CD4-positive, alpha-beta T cell (primary cell): ENCODE measurements at regions not wholly inside any gene's neighbourhood (a gene's known extent, or its start where the extent isn't known, plus 50 kb on each side); places are given as distances from the start of the nearest gene placed in this dataset.
"Not testable (repeated sequence)": the region's sequence is repeated elsewhere in the genome, so short reads cannot be mapped to it uniquely, and the experiment has no call there.

Source experiments
- ATAC-seq: fragments of 200-7000 bp; cut with Tn5 transposase; one replicate; pipeline ENCODE4 v1.10.0; 2022; ENCODE audit warnings: mild to moderate bottlenecking; ENCODE audit not compliant: poor library complexity
- CTCF ChIA-PET: fragments of 350-600 bp; sonication (Branson Sonifier 250); formaldehyde crosslinking; loops from one replicate; lab custom pipeline; 2021; ENCODE audit warnings: antibody characterized with exemption, inconsistent platforms; lab: Charles Lee
- POLR2A ChIA-PET: fragments of 350-600 bp; sonication (Branson Sonifier 250); formaldehyde crosslinking; loops from one replicate; lab custom pipeline; 2021; ENCODE audit warnings: antibody characterized with exemption, inconsistent platforms; lab: Charles Lee
- DNase-seq, 14 experiments: peaks; one replicate each; pipeline ENCODE4 v3.0.0-alpha.2; 2013 to 2020; ENCODE audit warnings: mixed read lengths in 2 of 14
- H3K27ac ChIP-seq, 2 donors: one replicate each; pipeline versions ENCODE4 v1.5.1 to v1.7.0; 2013; ENCODE audit warnings: low read length in 2 of 2, low read depth in 1 of 2, mild to moderate bottlenecking in 1 of 2
- H3K27me3 ChIP-seq, 2 experiments: 1 replicate in 1 of 2; 2 replicates in 1 of 2; pipeline versions ENCODE4 v1.6.1 to v1.7.0; 2013; ENCODE audit warnings: low read length in 2 of 2, control low read depth in 1 of 2, mild to moderate bottlenecking in 1 of 2, moderate library complexity in 1 of 2; ENCODE audit not compliant: insufficient read depth in 2 of 2, control insufficient read depth in 1 of 2
- H3K36me3 ChIP-seq: one replicate; pipeline ENCODE4 v1.6.1; 2013; ENCODE audit warnings: low read length, control low read depth; ENCODE audit not compliant: insufficient read depth
- H3K4me1 ChIP-seq: one replicate; pipeline ENCODE4 v1.6.1; 2013; ENCODE audit warnings: low read length, control low read depth; ENCODE audit not compliant: insufficient read depth
- H3K4me3 ChIP-seq: one replicate; pipeline ENCODE4 v1.5.1; 2013; ENCODE audit warnings: mild to moderate bottlenecking, low read length, moderate library complexity
- H3K9me3 ChIP-seq, 2 experiments: 1 replicate in 1 of 2; 2 replicates in 1 of 2; pipeline versions ENCODE4 v1.6.1 to v1.7.0; 2013; ENCODE audit warnings: low read length in 2 of 2, mild to moderate bottlenecking in 2 of 2, control low read depth in 1 of 2, moderate library complexity in 1 of 2; ENCODE audit not compliant: control insufficient read depth in 1 of 2, insufficient read depth in 1 of 2
- H3K27ac Mint-ChIP-seq: one replicate; pipeline ENCODE4 v1.8.0; 2020; ENCODE audit warnings: mixed read lengths
- H3K27me3 Mint-ChIP-seq: one replicate; pipeline ENCODE4 v1.8.0; 2021; ENCODE audit warnings: mixed read lengths
- H3K36me3 Mint-ChIP-seq: one replicate; pipeline ENCODE4 v1.8.0; 2021; ENCODE audit warnings: low read depth, mixed read lengths
- H3K4me1 Mint-ChIP-seq: one replicate; pipeline ENCODE4 v1.8.0; 2021; ENCODE audit warnings: low read depth, mixed read lengths
- H3K4me3 Mint-ChIP-seq: one replicate; pipeline ENCODE4 v1.8.0; 2020; ENCODE audit warnings: mild to moderate bottlenecking, mixed read lengths
- H3K9me3 Mint-ChIP-seq: one replicate; pipeline ENCODE4 v1.8.0; 2020; ENCODE audit warnings: mixed read lengths
- intact Hi-C, 2 experiments: fragments of 100-400 bp; cut with DNase I in 1 of 2; cut with micrococcal nuclease in 1 of 2; formaldehyde crosslinking; loops; one replicate each; pipeline versions ENCODE4 v1.15.1 to v1.9.0; 2023 to 2025; cut with DNase I, micrococcal nuclease
- TF ChIP-seq, protein P1 (sequence below): fragments of 200-600 bp; IDR thresholded peaks from one replicate; pipeline ENCODE4 v1.8.0; 2022; ENCODE audit warnings: antibody characterized with exemption, mild to moderate bottlenecking

DNA sequence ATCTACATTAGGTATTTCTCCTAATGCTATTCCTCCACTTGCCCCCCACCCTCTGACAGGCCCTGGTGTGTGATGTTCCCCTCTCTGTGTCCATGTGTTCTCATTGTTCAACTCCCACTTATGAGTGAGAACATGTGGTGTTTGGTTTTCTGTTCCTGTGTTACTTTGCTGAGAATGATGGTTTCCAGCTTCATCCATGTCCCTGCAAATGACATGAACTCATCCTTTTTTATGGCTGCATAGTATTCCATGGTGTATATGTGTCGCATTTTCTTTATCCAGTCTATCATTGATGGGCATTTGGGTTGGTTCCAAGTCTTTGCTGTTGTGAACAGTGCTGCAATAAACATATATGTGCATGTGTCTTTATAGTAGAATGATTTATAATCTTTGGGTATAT is 50.6 kb upstream of the GRHL3 start:
- POLR2A ChIA-PET, intact Hi-C loops, H3K4me3 Mint-ChIP-seq, H3K4me1 ChIP-seq, DNase-seq, H3K9me3 ChIP-seq, H3K4me3 ChIP-seq, H3K27ac Mint-ChIP-seq, H3K36me3 Mint-ChIP-seq, ATAC-seq, CTCF ChIA-PET, H3K36me3 ChIP-seq, H3K27ac ChIP-seq, H3K27me3 ChIP-seq, H3K4me1 Mint-ChIP-seq: not testable (repeated sequence)
- Mint-ChIP-seq H3K27me3 (peaks cover 43% of the 10 kb centered on the region), H3K9me3 (peaks cover 12% of the 10 kb centered on the region)

GRCh38 chr1:24266998-24267397 is 52.2 kb upstream of the GRHL3 start:
- TF ChIP-seq, protein P1, sequence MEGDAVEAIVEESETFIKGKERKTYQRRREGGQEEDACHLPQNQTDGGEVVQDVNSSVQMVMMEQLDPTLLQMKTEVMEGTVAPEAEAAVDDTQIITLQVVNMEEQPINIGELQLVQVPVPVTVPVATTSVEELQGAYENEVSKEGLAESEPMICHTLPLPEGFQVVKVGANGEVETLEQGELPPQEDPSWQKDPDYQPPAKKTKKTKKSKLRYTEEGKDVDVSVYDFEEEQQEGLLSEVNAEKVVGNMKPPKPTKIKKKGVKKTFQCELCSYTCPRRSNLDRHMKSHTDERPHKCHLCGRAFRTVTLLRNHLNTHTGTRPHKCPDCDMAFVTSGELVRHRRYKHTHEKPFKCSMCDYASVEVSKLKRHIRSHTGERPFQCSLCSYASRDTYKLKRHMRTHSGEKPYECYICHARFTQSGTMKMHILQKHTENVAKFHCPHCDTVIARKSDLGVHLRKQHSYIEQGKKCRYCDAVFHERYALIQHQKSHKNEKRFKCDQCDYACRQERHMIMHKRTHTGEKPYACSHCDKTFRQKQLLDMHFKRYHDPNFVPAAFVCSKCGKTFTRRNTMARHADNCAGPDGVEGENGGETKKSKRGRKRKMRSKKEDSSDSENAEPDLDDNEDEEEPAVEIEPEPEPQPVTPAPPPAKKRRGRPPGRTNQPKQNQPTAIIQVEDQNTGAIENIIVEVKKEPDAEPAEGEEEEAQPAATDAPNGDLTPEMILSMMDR: no peak
- DNase-seq (no peak), ATAC-seq (no peak)
- Mint-ChIP-seq H3K9me3 (peaks cover 7% of the 10 kb centered on the region), H3K27me3 (peaks cover 27% of the 10 kb centered on the region), H3K4me3 (no peak overlapping the region), H3K27ac (no peak overlapping the region), H3K4me1 (no peaks in the 10 kb centered on the region), H3K36me3 (no peaks in the 10 kb centered on the region)
- H3K27ac ChIP-seq: no peak overlapping the region
- CTCF ChIA-PET: no interaction called here
- no peaks in the 10 kb centered on the region for H3K4me1 ChIP-seq
- no peak overlapping the region for H3K4me3 ChIP-seq
- intact Hi-C loops: no loop called here
- POLR2A ChIA-PET: no interaction called here
- H3K9me3 ChIP-seq: no peaks in the 10 kb centered on the region
- no peaks in the 10 kb centered on the region for H3K27me3 ChIP-seq
- no peaks in the 10 kb centered on the region for H3K36me3 ChIP-seq

GRCh38 chr1:24266398-24266941 is 52.7 kb upstream of the GRHL3 start:
- ATAC-seq (no peak), DNase-seq (no peak)
- Mint-ChIP-seq H3K27ac (no peak overlapping the region), H3K27me3 (peaks cover 22% of the 10 kb centered on the region), H3K36me3 (no peaks in the 10 kb centered on the region), H3K9me3 (peaks cover 7% of the 10 kb centered on the region), H3K4me1 (no peaks in the 10 kb centered on the region), H3K4me3 (no peak overlapping the region)
- ChIA-PET CTCF (no interaction called here), POLR2A (no interaction called here)
- intact Hi-C loops: no loop called here
- TF ChIP-seq, protein P1: no peak
- no peaks in the 10 kb centered on the region for H3K36me3 ChIP-seq
- no peaks in the 10 kb centered on the region for H3K27me3 ChIP-seq
- H3K9me3 ChIP-seq: no peaks in the 10 kb centered on the region
- H3K4me1 ChIP-seq: no peaks in the 10 kb centered on the region
- H3K4me3 ChIP-seq: no peak overlapping the region
- H3K27ac ChIP-seq: no peak overlapping the region

- Histone ChIP-seq H3K36me3 (no peaks in the 10 kb centered on the region), H3K9me3 (no peaks in the 10 kb centered on the region), H3K27ac (no peak overlapping the region), H3K4me3 (no peak overlapping the region), H3K4me1 (no peaks in the 10 kb centered on the region), H3K27me3 (no peaks in the 10 kb centered on the region)
- no peaks in the 10 kb centered on the region for H3K27me3 Mint-ChIP-seq
- ATAC-seq (no peak), DNase-seq (no peak)
- no peak overlapping the region for H3K4me3 Mint-ChIP-seq
- peaks cover 2% of the 10 kb centered on the region for H3K9me3 Mint-ChIP-seq
- TF ChIP-seq, protein P1: no peak
- H3K36me3 Mint-ChIP-seq: no peaks in the 10 kb centered on the region
- intact Hi-C loops: no loop called here
- POLR2A ChIA-PET: no interaction called here
- no peaks in the 10 kb centered on the region for H3K4me1 Mint-ChIP-seq
- H3K27ac Mint-ChIP-seq: no peak overlapping the region
- CTCF ChIA-PET: no interaction called here
Measured at GRCh38 chr1:24263746-24264145, 55.4 kb upstream of the GRHL3 start.
